ENCODE measurements at regions not wholly inside any gene's neighbourhood (a gene's known extent, or its start where the extent isn't known, plus 50 kb on each side); places are given as distances from the start of the nearest gene placed in this dataset.

DNA sequence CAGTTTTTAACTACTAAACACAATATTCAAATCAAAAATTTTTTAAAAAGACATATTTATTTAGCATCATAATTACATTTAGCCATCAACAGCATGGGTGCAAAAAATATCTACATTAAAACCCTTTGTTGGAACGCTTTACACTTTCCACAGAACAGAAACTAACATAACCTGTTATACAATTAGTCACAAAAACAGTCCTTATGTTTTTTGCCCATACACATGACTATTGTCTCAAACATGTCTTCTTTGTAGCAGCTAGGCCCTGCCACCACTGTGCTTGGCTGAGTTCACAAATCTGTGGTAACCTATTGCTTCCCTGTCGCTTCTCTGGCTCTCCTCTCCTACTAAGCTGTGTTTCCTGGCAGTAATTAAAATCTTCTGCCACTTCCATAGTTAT lies 1350.0 kb upstream of the ADGRL2 start:
- no peak for DNase-seq

- DNase-seq, result no peak
Measured at GRCh38 chr1:80448081-80448480, 1352.7 kb upstream of the ADGRL2 start.

- no peak for DNase-seq
Measured at GRCh38 chr1:80447526-80447925, 1353.2 kb upstream of the ADGRL2 start.

DNA sequence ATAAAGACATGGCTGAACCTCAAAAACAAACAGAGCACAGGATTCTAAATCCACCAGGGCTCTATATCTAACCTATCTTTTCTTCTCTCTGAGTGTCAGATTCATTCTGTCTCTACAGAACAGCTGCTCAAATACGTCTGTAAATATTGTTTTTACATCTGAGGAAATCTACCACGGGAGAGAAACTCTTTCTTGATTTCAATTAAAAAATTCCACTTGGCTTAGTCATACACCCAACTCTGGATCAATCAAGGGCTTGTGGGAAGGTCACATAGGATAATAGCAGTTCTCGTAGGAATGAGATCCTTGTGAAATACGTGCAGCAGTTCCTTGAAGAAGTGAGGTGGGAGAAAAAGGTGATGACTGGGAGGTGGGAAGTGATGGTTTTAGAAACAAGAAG lies 1355.7 kb upstream of the ADGRL2 start:
- DNase-seq, result no peak

DNA sequence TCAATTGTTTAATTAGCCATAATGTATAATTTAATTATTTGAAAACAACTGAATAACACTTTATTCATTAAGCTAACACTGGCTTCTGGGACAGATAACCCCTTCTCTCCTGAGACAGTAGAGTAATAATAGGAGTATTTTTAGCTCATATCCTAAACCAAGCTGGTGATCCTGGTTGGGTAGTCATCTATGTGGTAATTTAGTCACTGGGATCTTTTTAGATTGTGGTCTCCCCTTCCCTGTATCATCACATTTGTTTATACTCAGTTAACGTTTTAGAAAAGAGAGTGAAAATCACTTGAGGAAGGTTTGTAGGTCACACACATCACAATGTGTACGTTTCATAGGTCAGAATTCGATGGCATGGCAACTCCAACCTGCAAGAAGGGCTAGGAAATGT lies 1356.6 kb upstream of the ADGRL2 start:
- DNase-seq, result no peak

- DNase-seq, result no peak
Measured at GRCh38 chr1:80441664-80442063, 1359.1 kb upstream of the ADGRL2 start.

DNA sequence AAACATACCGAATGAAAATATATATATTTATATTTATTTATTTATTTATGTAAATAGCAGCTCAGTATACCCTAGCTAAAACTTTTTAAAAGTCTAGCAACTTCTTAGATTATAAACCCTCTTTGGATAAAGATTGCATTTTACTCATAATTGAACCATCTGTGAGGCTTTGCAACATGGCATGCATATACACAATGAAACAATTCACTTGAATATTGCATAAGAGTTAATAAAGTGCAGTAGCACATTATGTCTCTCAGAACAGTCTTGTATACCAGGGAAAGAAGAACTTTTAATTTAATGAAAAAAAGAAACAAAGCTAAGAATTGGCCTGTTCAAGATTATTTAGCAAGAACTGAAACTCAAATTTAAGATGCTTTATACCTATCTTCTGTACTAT lies 1363.9 kb upstream of the ADGRL2 start:
- DNase-seq, result no peak

DNA sequence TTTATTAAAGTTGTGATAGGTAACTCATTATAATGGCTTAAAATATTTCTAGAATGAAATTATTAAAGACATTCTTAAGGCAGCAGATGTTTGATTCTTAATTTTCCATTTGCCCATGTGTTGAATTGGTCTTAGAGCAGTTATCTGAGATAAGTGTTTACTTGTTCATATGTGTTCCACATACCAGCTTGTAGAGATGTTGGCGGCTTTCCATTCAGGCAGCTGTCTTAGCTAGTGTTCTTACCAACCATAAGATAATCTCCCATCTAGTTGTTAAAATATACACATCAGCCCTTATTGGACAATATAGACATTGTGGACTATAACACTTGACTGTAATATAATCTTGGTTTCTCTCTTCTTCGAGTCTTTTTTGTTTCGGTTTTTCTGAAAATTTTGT lies 1372.9 kb upstream of the ADGRL2 start:
- DNase-seq, result no peak

DNA sequence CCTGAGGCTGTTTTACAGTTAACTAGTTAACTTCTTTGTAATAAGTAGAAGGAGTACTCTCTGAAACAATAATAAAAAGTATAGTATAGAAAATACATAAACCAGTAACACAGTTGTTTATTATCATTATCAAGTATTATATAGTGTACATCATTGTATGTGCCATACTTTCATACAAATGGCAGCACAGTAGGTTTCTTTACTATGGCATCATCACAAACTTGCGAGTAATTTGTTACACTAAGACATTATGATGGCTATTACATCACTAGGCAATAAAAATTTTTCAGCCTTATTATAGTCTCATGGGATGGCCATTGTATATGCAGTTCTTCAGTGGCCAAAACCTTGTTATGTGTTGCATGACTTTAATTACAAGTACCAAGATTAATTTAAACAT lies 1376.5 kb upstream of the ADGRL2 start:
- no peak for DNase-seq

DNA sequence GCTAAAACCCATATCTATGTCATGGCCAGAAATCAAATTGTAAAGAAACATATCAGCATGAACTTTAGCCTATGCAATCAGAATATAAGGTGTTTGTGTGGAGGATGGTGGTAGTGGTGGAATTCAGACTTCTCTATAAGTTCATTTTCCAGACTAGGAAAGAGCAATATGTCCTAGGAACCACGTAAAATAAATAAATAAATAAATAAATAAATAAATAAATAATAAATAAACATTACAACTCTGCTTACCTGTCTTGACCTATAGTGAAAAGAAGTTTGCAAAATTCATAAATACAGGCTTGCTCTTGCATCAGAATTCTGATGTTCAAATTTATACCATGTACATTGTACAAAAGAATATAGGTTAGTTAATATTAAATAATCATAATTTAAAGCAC lies 1382.6 kb upstream of the ADGRL2 start:
- DNase-seq, result no peak

DNA sequence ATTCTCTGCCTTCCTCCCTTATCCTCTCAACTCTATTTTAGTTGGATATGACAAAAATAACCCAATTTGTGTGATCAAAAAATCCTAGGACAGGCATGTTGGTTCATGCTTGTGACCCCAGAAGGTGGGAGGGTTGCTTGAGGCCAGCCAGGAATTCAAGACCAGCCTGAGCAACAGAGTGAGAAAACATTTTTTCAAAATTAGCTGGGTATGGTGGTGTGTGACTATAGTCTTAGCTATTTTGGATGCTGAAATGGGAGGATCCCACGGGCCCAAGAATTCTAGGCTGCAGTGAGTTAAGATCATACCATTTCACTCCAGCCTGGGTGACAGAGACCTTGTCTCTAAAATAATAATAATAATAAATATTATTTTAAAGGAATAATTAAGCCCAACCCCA lies 1383.1 kb upstream of the ADGRL2 start:
- no peak for DNase-seq

- no peak for DNase-seq
Measured at GRCh38 chr1:80413969-80414368, 1386.8 kb upstream of the ADGRL2 start.

GRCh38 chr1:80410233-80410632 lies 1390.5 kb upstream of the ADGRL2 start:
- DNase-seq, result no peak

GRCh38 chr1:80403471-80403893 lies 1397.0 kb upstream of the ADGRL4 start:
- no peak for DNase-seq

GRCh38 chr1:80402625-80403024 lies 1396.1 kb upstream of the ADGRL4 start:
- no peak for DNase-seq

GRCh38 chr1:80401757-80402156 lies 1395.2 kb upstream of the ADGRL4 start:
- DNase-seq, result no peak

GRCh38 chr1:80392529-80392928 lies 1386.0 kb upstream of the ADGRL4 start:
- no peak for DNase-seq

DNA sequence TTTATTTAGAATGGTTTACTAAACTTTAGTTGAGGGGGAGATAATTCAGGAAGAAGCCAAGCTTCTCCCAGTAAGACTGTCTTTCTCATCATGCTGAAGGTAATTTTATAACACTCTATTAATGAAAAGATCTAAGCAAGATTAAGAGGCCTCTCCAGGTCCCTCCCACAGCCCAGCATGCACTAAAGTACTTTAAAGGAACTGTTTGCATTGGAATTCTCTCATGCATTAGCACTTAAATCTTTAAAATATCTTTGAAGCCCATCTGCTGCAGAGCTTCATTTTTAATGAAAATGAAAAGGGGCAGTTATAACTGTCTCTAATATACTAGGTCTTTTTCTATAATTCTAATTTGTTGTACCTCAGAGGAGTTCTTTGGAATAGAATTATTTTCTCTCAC lies 1379.1 kb upstream of the ADGRL4 start:
- DNase-seq, result no peak

GRCh38 chr1:80384959-80385358 lies 1378.4 kb upstream of the ADGRL4 start:
- no peak for DNase-seq

DNA sequence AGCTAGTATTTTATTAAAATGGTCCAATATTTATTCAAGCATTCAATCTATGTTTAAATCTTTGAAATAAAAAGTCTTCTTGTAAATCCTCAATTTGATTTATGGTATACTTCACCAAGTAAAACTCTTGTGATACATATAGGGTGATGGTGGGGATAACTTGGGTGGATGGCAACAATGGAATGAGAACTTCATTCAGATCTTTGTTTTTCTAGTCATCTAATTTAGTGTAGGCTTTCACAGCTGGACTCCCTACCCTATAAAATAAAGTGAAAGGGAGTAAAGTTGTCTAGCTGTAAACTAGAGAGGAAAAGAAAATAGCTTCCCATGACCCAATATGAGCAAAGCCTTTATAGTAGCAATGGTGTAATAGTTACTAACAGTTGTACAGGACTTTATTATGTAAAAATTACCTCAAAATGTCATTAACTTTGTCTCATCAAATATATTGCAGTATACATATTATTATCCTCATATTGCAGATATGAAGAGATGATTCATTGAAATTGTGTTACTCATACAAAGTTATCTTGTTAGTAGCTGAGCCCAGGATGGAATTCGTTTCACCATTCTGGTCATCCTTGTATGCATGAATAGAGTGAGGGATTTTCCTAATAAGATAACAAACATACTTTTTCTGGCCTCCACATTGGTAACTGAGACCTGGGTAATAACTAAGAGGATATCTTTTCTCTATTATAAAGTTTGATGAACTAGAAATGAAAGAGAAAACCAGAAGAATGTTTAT lies 1377.7 kb upstream of the ADGRL4 start:
- no peak for DNase-seq

GRCh38 chr1:80375662-80376061 lies 1369.1 kb upstream of the ADGRL4 start:
- no peak for DNase-seq

DNA sequence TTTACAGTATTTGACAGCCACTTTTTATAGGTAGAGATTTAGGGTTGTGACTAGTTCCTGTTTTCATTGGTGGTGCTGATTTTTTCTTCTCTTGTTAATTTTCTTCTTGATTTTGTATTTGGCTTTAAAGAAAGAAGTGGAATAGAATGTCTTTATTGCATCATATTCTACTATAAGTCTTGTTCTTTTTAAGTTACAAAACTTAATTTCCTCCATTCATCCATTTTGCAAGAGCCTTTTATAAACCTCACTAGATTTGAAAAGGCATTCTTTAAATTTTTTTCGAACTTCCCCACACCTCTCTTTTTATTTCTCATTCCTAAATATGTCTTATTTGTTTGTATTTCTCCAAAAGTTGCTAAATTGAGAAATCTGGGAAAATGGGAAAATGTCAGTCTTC lies 1368.6 kb upstream of the ADGRL4 start:
- DNase-seq, result no peak

DNA sequence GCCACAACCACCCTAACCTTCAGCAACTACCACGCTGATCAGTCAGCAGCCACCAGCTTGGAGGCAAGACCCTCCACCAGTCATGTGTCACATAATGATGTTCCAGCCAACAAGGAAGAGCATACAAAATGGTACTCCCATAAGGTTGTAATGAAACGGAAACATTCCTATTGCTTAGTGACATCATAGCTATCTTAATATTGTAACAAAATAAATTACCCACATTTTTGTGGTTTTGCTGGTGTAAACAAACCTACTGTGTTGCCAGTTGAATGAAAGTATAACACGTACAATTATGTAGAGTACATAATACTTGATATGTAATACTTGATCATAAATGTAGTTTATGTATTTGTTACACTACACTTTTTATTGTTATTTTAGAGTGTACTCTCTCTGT lies 1363.2 kb upstream of the ADGRL4 start:
- DNase-seq, result no peak

DNA sequence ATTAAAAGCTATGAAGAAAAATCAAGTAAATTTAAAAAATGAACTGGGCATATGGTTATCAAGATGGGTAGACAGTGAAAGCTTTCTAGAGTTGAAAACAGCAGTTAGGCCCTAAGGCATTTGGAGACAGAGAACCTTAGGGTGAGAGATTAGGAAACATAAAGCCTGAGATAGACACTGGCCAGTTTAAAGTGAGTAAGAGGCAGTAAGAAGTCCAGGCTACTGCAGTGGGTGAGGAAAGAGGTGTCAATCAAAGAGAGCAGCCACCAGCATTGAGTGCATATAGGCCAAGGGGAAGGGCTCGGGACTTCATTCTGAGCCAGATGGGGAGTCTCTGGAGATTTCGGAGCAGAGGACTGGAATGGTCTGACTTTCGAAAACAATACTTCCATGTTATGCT lies 1360.5 kb upstream of the ADGRL4 start:
- DNase-seq, result no peak

DNA sequence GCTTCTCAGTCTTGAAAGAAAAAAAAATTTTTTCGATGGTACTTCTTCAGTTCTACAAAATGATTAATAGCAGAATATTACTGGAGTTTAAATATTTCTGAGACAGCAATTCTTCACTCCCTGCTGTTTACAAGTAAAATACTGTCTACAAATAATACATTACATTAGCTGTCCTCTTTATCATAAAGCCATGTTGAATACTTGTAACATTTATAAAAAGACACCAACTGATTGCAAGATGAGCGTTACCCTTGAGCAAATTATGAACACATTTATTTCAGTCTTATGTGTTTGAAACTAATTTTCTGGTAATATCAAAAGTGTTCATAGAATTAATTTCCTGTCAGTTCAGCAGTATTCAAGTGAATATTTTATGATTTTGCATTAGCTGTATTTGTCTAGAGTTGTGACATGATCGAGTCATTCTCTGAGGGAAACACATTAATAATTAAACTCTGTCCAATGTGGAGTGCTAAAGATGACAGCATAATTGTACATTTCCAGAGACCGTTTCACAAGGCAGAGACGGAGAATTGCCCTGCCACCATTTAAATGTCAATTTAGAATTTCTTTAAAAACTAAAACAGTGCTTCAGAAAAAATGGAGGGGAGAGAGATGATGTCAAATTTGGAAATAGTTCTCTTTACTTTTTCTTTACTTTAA lies 1359.0 kb upstream of the ADGRL4 start:
- DNase-seq, result no peak
